ENCODE measurements at regions not wholly inside any gene's neighbourhood (a gene's known extent, or its start where the extent isn't known, plus 50 kb on each side); places are given as distances from the start of the nearest gene placed in this dataset.

DNA sequence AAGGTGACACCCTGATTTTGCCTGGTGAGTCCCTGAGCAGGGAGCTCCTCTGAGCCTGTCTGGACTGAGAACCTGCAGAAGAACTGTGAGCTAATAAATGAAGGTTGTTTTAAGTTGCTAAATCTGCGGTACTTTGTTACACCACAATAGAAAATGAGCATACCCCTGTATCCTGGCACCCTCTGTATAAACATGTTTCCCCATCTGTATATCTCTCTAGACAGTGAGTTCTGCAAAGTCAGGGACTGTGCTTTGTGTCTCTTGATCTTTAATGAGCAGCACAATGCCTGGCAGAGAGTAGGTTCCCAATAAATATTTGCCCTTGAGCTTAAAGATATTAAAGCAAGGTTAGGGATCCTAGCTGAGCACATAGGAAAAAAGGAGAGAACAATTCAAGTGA is 228.8 kb downstream of the OMA1 start:
- DNase-seq (ENCODE audit: extremely low read depth in 1 of 11, low read depth in 9 of 11, low spot score in 4 of 11), result no peak

DNA sequence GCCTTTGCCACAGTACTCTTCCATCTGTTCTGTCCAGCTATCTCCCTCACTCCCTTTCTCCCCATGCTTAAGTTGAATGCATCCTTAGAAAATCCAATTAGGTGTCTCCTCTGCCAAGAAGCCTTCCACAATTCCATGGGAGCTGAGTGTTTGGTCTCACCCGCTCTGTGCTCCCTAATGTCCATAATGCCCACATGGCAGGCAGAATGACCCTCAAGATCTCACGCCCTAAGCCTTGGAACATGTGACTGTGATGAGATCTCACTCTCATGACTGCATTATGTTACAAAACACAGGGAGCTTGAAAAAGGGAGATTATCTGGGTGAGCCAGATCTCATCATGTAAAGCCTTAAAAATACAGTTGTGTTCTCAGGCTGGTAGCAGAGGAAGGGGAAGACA is 229.4 kb downstream of the OMA1 start:
- DNase-seq (ENCODE audit: extremely low read depth in 1 of 11, low read depth in 9 of 11, low spot score in 4 of 11), result no peak

DNA sequence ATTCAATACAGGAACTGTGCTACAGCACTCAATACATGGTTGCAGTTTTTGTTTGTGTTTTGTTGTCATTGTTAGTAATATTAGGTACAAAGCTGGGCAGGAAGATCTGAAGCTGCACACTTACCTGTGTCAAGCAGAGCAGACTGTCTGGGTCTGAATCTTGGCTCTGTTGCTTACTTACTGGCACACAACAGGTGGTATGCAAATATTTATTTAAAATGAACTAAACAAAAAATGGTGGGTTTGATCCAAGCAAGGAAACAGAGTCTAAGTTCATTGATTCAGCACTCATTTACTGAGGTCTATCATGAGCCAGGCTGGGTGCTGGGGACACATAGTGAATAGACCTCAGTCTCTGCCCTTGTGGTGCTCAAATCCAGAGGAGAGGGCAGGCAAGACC is 230.4 kb downstream of the OMA1 start:
- DNase-seq (ENCODE audit: extremely low read depth in 1 of 11, low read depth in 9 of 11, low spot score in 4 of 11), result no peak

DNA sequence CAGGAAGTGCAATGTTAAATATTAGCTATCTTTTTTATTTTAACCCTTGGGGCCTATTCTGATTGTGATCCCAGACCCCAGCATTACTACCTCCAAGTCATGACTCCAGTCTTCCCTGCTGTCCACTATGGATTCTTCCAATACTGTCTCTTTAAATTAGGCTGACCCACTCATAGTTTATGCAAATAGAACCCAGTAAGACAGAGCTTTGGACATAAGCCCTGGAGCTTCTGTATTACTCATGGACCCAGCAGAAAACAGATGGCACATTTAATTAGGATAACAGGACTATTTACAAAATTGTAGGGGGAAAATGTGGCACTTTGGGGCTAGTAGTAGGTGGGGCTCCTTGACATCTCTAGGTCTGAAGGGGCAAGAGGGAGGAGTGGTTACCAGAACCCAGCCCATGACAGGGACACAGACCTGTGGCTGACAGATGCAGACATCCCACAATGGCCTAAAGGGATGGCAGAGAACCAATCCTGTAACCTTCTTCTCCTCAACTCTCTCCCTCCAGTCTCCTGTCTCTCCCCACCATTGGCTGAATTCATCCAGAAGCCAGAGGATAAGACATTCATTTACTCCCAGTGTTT is 233.5 kb downstream of the OMA1 start:
- DNase-seq (ENCODE audit: extremely low read depth in 1 of 11, low read depth in 9 of 11, low spot score in 4 of 11), result no peak

DNA sequence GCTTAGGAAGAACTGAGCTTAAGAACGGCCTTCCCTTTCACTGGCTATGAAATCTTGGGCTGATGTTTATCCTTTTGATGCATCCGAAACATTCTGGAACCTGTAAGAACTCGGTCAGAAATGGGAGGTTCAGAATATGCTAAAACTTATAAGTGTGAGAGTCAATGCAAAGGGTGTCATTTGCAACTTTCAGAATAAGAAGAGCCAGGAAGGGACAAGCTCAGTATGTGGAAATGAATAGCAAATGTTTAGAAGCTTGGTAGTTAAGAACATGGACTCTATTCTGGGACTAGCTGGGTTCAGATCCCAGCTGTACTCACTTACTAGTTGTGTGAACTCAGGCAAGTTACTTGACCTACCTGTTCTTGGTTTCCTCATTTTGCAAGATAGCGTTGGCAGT is 234.1 kb downstream of the OMA1 start:
- no peak for DNase-seq (ENCODE audit: extremely low read depth in 1 of 11, low read depth in 9 of 11, low spot score in 4 of 11)

DNA sequence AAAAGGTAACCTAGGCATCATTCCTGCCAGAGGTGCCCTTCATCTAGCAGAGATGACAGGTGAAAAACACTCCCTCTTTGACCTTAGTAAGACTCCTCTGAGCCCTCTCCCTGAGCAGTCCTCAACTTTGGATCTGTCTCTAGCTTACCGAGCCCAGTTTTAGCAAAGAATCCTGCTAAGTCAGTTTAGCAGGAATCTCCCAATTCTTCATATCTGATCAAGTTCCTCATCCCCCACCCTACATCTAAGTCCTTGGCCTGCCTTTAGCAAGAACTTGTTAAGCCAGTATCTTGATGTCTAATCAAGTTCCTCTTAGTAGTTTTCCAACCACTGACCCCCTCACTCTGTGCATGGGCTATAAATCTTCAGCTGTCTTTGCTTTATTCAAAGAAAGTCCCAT is 235.6 kb downstream of the OMA1 start:
- DNase-seq (ENCODE audit: extremely low read depth in 1 of 11, low read depth in 9 of 11, low spot score in 4 of 11), result no peak

DNA sequence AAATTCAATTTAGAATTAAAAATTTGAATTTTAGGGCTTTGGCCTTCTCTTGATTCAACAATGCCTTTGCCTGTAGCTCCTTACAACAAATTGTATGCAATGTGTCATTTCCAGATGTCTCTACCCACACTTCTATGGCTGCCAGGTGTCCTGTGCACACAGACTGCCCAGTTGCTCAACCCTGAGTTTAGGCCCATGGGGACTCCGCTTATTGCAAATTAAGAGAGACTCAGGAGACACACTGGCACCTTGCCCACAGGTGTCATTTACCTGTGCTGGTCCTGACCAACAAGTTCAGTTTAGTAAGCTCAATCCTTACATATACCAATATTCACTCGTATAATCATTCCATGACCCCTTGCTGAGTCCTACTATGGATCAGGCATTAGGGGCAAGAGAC is 236.1 kb downstream of the OMA1 start:
- DNase-seq (ENCODE audit: extremely low read depth in 1 of 11, low read depth in 9 of 11, low spot score in 4 of 11), result no peak

DNA sequence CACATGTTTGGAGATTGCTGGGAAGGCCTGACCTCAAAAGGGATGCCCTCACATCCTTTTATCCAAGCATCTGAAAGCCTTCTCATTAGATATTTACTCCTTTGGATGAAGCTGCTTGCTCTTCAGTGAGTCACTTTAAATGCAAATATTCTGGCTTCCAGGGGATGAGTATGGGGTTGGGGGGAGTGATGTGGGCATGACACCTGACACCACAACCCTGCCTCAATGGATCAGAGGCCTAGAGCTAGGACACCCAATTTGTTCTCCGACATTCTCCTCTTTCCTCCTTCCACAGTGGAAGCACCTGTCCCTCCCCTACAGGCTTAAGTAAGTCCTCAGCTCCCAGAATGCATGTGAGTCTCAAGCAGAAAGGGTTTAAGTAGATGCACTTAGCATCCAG is 238.3 kb downstream of the OMA1 start:
- no peak for DNase-seq (ENCODE audit: extremely low read depth in 1 of 11, low read depth in 9 of 11, low spot score in 4 of 11)

DNA sequence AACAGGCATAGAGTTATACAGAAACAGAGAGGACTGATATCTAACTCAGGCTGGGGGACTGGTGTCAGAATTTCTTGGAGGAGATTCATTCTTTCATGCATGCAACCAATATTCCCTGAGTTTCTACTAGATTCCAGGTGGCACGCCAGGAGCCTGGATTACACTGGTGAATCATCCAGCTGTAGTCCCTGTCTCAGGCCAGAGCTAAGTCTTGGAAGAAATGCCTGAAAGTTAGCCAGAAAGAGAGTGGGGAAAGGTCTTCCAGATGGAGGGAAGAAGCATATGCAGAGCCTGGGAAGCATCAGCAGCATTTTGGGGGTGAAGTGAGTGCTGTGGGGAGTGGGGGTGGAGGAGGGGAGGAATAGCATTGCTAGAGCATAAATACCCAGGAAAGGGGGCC is 239.1 kb downstream of the OMA1 start:
- DNase-seq (ENCODE audit: extremely low read depth in 1 of 11, low read depth in 9 of 11, low spot score in 4 of 11), result no peak

DNA sequence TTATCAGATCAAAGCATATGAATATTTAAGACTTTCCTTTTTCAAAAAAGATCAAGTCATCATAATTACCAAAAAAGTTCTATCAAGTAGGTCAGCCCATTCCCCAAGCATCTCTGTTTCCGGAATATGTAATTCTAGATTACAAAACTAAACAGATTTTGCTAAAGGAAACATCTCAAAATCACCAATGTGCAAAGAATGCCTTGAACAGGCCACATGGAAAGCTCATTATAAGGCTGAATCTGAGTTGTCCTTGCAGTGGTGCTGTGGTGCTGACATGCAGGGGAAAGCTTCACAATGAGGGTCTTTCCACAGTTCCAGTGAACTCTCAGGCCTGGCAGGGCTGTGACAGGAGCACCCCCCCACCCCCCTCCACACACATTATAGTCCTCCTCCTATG is 240.9 kb downstream of the OMA1 start:
- no peak for DNase-seq (ENCODE audit: extremely low read depth in 1 of 11, low read depth in 9 of 11, low spot score in 4 of 11)

DNA sequence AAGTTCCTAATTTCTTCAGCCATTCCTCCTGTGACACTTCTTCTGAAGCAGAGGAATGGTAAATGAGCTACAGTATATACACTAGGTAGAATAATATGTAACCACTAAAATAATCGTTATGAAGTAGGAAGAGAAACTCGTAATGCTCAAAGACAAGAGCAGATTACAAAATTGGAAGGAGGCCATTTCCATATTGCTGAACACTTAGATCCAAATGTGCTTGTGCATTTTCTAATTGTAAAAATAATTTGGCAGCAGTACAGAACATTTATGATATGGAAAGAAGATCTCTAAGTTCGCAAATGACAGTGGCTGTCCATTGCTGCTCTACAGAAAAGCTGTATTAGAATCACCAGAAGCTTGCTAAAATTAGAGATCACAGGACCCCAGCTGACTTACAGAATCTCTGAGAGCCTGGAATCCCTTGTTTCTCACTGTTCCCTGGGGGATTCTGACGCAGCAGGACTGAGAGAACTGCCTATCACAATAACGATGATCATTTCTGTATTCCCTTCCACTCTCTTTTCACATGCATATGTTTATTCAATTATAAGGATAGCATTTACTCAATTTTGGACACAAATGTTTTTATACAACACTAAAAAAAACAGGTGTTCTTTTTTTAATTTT is 242.1 kb downstream of the OMA1 start:
- DNase-seq (ENCODE audit: extremely low read depth in 1 of 11, low read depth in 9 of 11, low spot score in 4 of 11), result no peak

DNA sequence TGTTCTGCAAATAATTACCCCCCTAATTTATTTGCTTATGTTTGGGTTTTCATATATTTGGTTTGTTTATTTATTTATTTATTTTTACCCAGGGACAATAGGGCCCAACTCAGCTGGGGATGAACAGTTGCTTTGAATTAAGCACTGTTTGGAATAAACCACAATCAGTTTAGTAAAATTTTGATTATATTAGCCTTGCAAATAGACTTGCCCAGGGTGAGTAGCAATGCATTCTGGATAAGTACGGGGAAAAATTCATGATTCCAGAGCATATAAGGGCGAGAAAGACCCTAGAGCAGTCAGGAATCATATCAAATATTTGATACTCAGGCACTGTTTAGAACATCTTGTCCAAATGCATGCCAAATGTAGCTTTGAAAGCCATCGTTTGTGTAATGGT is 242.7 kb downstream of the OMA1 start:
- no peak for DNase-seq (ENCODE audit: extremely low read depth in 1 of 11, low read depth in 9 of 11, low spot score in 4 of 11)

DNA sequence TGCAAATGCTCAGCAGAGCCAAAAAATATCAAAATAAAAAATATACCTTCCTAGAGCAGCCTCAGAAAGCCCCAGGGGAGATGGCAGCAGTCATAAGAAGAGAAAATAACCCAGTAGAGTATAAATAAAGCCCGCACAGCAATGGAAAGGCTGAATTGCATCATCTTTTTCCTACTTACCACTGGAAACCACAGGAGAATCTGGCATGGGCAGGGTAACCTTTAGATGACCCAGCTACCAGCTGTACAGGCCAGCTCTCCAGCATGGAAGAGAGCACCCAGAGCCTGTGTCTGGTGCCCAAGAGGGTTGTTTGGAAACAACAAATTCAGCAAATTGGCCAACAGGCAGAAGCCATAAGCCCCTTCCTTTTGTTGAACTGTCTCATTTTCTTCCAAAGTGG is 253.1 kb downstream of the OMA1 start:
- DNase-seq (ENCODE audit: extremely low read depth in 1 of 11, low read depth in 9 of 11, low spot score in 4 of 11), result no peak

DNA sequence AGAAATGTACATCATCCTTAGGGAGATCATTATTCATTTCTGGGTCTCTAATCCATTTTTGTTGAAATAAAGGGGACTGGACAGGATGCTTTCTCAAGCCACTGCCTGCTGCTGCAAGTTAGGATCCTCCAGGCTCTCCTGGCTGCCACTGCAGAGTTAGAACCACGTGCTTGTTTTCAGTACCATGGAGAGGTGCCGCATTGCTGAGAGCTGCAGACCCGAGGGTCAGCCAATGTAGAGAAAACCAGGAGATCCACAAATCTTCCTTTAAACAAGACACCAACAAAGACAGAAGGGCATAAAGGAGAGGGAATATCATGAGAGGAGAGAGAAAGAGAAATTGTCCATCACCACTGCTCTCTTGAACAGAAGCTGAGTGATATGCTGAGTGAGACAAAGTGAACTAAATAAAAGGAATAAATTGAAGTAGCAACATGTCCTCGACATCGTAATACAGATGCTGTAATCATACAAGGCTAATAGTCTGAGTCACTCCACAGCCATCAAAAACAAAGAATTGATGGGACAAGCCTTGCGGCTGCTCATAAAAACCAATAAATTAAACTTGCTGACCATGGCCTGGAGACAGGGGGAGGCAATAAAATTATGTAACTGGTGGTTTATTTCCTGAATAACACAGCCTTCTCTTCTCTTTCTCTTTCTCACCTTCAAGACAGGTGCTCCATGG is 255.7 kb downstream of the OMA1 start:
- DNase-seq (ENCODE audit: extremely low read depth in 1 of 11, low read depth in 9 of 11, low spot score in 4 of 11), result peak; percentile 29 to 71 (median 56)

DNA sequence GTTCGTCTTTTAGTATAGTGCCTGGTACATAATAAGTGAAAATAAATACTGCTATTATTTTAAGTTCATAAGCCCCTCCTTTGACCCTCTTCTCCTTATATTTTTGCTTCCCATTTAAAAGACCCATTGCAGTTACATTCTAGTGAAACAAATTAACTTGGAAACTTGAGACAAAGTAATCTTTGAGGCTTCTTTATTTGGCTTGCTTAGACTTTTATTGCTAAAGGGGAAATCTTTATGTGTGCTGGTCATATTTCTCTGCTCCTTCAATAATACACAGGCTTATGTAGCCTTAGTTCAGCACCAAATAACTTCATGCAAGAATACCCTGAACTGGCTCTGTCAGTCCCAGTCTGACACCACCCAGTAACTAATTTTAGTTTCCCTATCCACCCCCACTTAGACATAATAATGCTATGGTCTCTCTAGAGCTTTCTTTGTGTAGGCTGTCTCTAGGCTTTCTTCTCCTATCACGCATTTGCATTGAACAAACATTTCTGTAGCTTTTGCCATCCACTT is 257.8 kb downstream of the OMA1 start:
- no peak for DNase-seq (ENCODE audit: extremely low read depth in 1 of 11, low read depth in 9 of 11, low spot score in 4 of 11)

DNA sequence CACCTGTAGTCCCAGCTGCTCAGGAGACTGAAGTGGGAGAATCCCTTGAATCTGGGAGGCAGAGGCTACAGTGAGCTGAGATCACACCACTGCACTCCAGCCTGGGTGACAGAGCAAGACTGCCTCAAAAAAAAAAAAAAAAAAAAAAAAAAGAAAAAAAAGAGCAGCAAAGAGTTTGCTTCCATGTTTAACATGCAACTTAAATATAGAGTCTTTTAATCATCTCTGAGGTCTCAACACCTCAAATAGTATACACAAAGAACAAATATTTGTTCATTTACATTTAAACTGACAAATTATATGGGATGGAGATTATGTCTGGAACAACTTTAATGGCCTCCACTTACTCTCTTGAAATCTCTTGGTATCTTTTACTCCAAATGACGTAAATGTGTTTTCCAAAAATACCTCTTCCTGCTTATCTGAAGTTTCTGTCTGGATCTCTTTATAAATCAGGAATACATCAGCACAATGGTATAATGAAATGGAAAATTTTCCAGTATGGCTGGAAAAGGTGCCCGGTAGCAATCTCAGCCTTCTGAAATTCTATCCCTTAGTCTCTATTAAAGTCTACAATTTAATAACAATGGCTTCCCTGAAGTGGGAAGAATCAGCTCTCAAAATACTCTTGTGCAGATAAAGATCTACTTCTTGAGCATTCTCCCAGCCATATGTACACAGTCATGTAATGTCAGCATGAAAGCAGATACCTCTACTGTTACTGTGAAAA is 258.5 kb downstream of the OMA1 start:
- no peak for DNase-seq (ENCODE audit: extremely low read depth in 1 of 11, low read depth in 9 of 11, low spot score in 4 of 11)

DNA sequence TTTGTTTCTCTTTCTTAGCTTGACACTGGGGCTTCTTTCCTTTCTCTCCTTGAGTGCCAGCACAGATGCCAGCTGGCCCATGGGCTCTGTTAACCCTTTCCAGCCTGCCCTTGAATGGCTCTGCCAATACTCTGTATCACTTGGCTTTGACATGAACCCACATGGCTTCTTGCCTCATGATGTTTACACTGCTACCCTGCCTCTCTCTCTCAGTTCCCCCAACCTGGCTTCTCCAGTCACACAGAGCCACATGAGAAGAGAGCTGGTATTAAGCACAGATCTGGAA is 262.4 kb downstream of the OMA1 start:
- no peak for DNase-seq (ENCODE audit: extremely low read depth in 1 of 11, low read depth in 9 of 11, low spot score in 4 of 11)

DNA sequence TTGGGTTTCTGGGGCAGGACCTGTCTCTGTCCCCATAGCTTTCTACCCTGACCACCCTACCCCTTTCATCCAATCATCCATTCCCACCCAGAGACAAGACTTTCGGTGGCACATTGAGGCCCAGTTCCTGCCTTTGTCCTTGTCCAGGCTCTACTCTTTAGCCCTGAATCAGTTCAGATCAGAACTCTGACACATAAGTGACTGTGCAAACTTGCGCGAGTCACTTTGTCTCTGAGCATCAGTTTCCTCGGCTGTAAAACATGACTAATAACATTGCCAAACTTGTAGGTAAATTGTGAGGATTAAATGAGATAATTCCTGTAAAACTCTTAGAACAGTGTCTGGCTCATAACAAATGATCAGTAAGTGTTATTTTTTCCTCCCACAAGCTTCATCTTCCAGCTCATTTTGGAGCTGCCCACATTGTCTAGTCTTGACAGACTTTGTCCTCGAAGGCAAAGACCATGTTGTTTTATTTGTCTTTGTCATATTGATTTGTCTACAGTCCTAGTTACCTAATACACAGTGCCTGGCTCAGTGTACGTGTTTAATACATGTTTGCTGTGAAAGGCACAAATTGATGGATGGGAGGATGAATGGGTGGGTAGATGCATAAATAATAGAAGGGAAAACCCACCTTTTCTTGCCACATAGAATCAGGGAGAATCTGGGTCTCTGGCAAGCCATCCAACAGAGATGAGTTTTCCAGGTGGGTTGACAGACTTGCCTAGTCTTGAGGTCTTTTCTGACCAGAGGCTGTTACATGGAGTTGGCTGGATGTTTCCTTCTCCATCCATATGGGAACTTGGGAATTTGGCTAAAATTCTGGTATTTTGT is 262.9 kb downstream of the OMA1 start:
- no peak for DNase-seq (ENCODE audit: extremely low read depth in 1 of 11, low read depth in 9 of 11, low spot score in 4 of 11)

DNA sequence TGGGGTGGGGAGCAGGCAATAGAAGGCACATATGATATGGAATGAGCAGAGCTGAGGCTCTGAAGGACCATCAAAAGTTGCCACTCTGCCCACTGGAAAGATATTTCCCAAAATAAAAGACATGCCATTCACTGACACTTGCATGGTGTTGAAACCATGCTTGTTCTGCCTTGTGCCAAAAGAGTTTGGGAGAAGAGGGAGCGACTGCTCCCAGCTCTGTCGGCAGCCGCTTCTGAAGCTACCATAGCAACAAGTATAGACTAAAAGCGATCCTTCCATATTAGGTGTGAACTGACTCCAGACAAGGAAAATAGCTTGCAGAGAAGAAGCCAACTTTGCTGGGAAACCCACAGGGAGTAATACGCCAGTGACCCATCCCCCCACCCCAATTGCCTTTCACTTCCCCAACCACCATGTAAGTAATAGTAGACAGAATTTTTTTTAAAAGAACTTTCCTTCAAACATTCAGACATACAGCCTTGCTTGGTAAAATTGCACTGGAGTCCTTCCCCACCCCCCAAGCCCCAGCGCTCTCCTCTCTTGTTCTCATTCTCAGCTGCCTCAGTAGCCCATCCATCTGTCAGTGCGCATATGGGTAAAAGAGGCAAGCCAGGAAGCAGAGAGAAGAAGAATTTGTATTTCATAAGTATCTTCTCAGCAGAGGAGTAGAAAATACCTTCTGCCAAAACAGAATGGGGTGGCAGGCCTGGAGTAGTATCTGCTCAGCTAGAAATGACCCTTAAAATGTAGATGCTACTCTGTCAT is 263.7 kb downstream of the OMA1 start:
- DNase-seq (ENCODE audit: extremely low read depth in 1 of 11, low read depth in 9 of 11, low spot score in 4 of 11), result no peak

All from renal cortex interstitium (tissue), 11 donors.